Thyroid gland (tissue), 4 donors: ENCODE measurements at regions not wholly inside any gene's neighbourhood (a gene's known extent, or its start where the extent isn't known, plus 50 kb on each side); places are given as distances from the start of the nearest gene placed in this dataset.

Experiments
- CTCF ChIP-seq, 6 experiments: fragments of 200-600 bp in 3 of 6; fragments of 450-650 bp in 3 of 6; sonication (generic) in 3 of 6; IDR thresholded peaks; one replicate each; pipeline ENCODE4 v1.5.1; 2016 to 2019; ENCODE audit warnings: antibody characterized with exemption in 6 of 6, mild to moderate bottlenecking in 2 of 6, inconsistent platforms in 1 of 6, moderate library complexity in 1 of 6
- POLR2A ChIP-seq, 2 donors: fragments of 450-650 bp; IDR thresholded peaks; one replicate each; pipeline ENCODE4 v1.6.1; 2017; ENCODE audit warnings: antibody characterized with exemption in 2 of 2, mild to moderate bottlenecking in 2 of 2, moderate library complexity in 1 of 2

- TF ChIP-seq POLR2A (IDR thresholded peaks at IDR 0.05) (no peak), CTCF (IDR thresholded peaks at IDR 0.05) (no peak)
These were observed 51.4 kb upstream of the EZH2 start for GRCh38 chr7:148935451-148935850.
